B cell (primary cell): ENCODE measurements at regions not wholly inside any gene's neighbourhood (a gene's known extent, or its start where the extent isn't known, plus 50 kb on each side); places are given as distances from the start of the nearest gene placed in this dataset.

Experiments
- ATAC-seq: fragments of 200-7000 bp; cut with Tn5 transposase; one replicate; pipeline ENCODE4 v1.10.0; 2021; ENCODE audit warnings: low read depth, mild to moderate bottlenecking, moderate number of reproducible peaks, moderate library complexity
- CTCF ChIA-PET: fragments of 350-600 bp; sonication (Branson Sonifier 250); formaldehyde crosslinking; loops from one replicate; lab custom pipeline; 2021; ENCODE audit warnings: antibody characterized with exemption, inconsistent platforms; lab: Charles Lee
- POLR2A ChIA-PET: fragments of 350-600 bp; sonication (Branson Sonifier 250); formaldehyde crosslinking; loops from one replicate; lab custom pipeline; 2021; ENCODE audit warnings: antibody characterized with exemption; lab: Charles Lee
- DNase-seq: peaks from one replicate; pipeline ENCODE4 v3.0.0; 2013
- H2AFZ ChIP-seq: 2 replicates; pipeline ENCODE4 v1.6.1; 2012; ENCODE audit warnings: mild to moderate bottlenecking, low read depth, low read length; ENCODE audit not compliant: insufficient read depth, poor library complexity, severe bottlenecking
- H3K27ac ChIP-seq, 2 donors: 1 replicate in 1 of 2; 2 replicates in 1 of 2; pipeline ENCODE4 v1.5.1; 2012 to 2013; ENCODE audit warnings: low read length in 2 of 2, mild to moderate bottlenecking in 2 of 2, moderate library complexity in 1 of 2
- H3K27me3 ChIP-seq, 4 experiments: fragments of 200-600 bp in 1 of 4; sonication (generic) in 1 of 4; replicated peaks in 1 of 4; 1 replicate in 2 of 4; 2 replicates in 2 of 4; pipeline versions ENCODE4 v1.6.1 to v1.7.0; 2013 to 2016; ENCODE audit warnings: low read length in 3 of 4, mild to moderate bottlenecking in 2 of 4, mixed read lengths in 1 of 4, moderate library complexity in 1 of 4; ENCODE audit not compliant: insufficient read depth in 4 of 4, control insufficient read depth in 3 of 4; ENCODE audit errors: control extremely low read depth in 1 of 4
- H3K36me3 ChIP-seq, 2 experiments: replicated peaks in 1 of 2; 1 replicate in 1 of 2; 2 replicates in 1 of 2; pipeline versions ENCODE4 v1.6.1 to v1.7.1; 2013; ENCODE audit warnings: low read length in 1 of 2; ENCODE audit not compliant: insufficient read depth in 2 of 2, control insufficient read depth in 1 of 2; ENCODE audit errors: control extremely low read depth in 1 of 2, extremely low read depth in 1 of 2
- H3K4me1 ChIP-seq, 2 donors: fragments of 200-600 bp in 1 of 2; sonication (generic) in 1 of 2; 1 replicate in 1 of 2; 2 replicates in 1 of 2; pipeline versions ENCODE4 v1.5.1 to v1.6.1; 2013 to 2017; ENCODE audit warnings: low read length in 2 of 2; ENCODE audit not compliant: control insufficient read depth in 2 of 2, insufficient read depth in 2 of 2
- H3K4me2 ChIP-seq: replicated peaks from 2 replicates; pipeline ENCODE3; 2012; ENCODE audit warnings: mild to moderate bottlenecking, low read depth, low read length; ENCODE audit not compliant: poor library complexity, severe bottlenecking
- H3K4me3 ChIP-seq, 5 experiments: fragments of 200-600 bp in 1 of 5; sonication (generic) in 1 of 5; 1 replicate in 3 of 5; 2 replicates in 2 of 5; pipeline versions ENCODE4 v1.5.1 to v1.7.0; 2011 to 2016; ENCODE audit warnings: low read length in 4 of 5, mild to moderate bottlenecking in 4 of 5, low read depth in 2 of 5, control low read depth in 1 of 5, moderate library complexity in 1 of 5; ENCODE audit not compliant: insufficient read depth in 1 of 5; ENCODE audit errors: control extremely low read depth in 1 of 5, extremely low read depth in 1 of 5
- H3K79me2 ChIP-seq: fragments of 200-600 bp; sonication (generic); one replicate; pipeline ENCODE4 v1.6.0; 2016; ENCODE audit warnings: low read length; ENCODE audit not compliant: control insufficient read depth, insufficient read depth
- H3K9ac ChIP-seq: fragments of 200-600 bp; sonication (generic); 2 replicates; pipeline ENCODE4 v1.6.1; 2017; ENCODE audit warnings: mild to moderate bottlenecking, low read length, moderate library complexity
- H3K9me3 ChIP-seq, 3 donors: one replicate each; pipeline versions ENCODE4 v1.6.1 to v1.7.1; 2013; ENCODE audit warnings: low read length in 2 of 3; ENCODE audit not compliant: control insufficient read depth in 2 of 3, insufficient read depth in 1 of 3; ENCODE audit errors: control extremely low read depth in 1 of 3
- H4K20me1 ChIP-seq: 2 replicates; pipeline ENCODE4 v1.6.0; 2012; ENCODE audit warnings: mild to moderate bottlenecking, low read length; ENCODE audit not compliant: insufficient read depth, control insufficient read depth, poor library complexity, severe bottlenecking
- H3K27ac Mint-ChIP-seq: one replicate; pipeline ENCODE4 v1.8.0; 2021; ENCODE audit warnings: mixed read lengths
- H3K27me3 Mint-ChIP-seq: one replicate; pipeline ENCODE4 v1.8.0; 2021; ENCODE audit warnings: mixed read lengths
- H3K4me1 Mint-ChIP-seq: one replicate; pipeline ENCODE4 v1.8.0; 2021; ENCODE audit warnings: mixed read lengths
- H3K4me3 Mint-ChIP-seq: one replicate; pipeline ENCODE4 v1.8.0; 2021; ENCODE audit warnings: mixed read lengths
- H3K9me3 Mint-ChIP-seq: one replicate; pipeline ENCODE4 v1.8.0; 2022; ENCODE audit warnings: mixed read lengths; ENCODE audit not compliant: insufficient read depth
- CTCF ChIP-seq: fragments of 200-600 bp; IDR thresholded peaks from one replicate; pipeline ENCODE4 v1.8.0; 2022; ENCODE audit warnings: antibody characterized with exemption, mild to moderate bottlenecking
- EZH2 ChIP-seq: IDR thresholded peaks from 2 replicates; pipeline ENCODE4 v1.6.1; 2012; ENCODE audit warnings: borderline replicate concordance, low read depth, mild to moderate bottlenecking, moderate library complexity, low read length; ENCODE audit not compliant: insufficient read depth, poor library complexity, severe bottlenecking
- WGBS: methylation state at CpG from one replicate; pipeline ENCODE4 v1.1.5; 2013; ENCODE audit warnings: missing lambda C conversion rate; ENCODE audit not compliant: insufficient coverage; 5-methylcytosine and 5-hydroxymethylcytosine counted together
- intact Hi-C: fragments of 100-400 bp; cut with micrococcal nuclease; formaldehyde crosslinking; loops from one replicate; pipeline ENCODE4 v1.10.0; 2022

- no peaks in the 10 kb centered on the region for H4K20me1 ChIP-seq
- ChIA-PET POLR2A (no interaction called here), CTCF (no interaction called here)
- no peak overlapping the region for H3K4me2 ChIP-seq
- no peak overlapping the region for H3K27ac Mint-ChIP-seq
- no peak for ATAC-seq
- intact Hi-C loops, result no loop called here
- DNase-seq, result no peak
- TF ChIP-seq CTCF, result no peak
- no peak for TF ChIP-seq EZH2
- no peak overlapping the region for H3K27ac ChIP-seq
- no peak overlapping the region for H3K9ac ChIP-seq
- no peaks in the 10 kb centered on the region for H3K79me2 ChIP-seq
- H3K9me3 Mint-ChIP-seq, result peaks cover 2% of the 10 kb centered on the region
- H2AFZ ChIP-seq, result no peak overlapping the region
- no peaks in the 10 kb centered on the region for H3K4me1 Mint-ChIP-seq
- H3K4me1 ChIP-seq, result no peaks in the 10 kb centered on the region
- H3K4me3 Mint-ChIP-seq, result no peak overlapping the region
- 91% methylated on average over 3 of the region's 5 CpGs for WGBS
- H3K4me3 ChIP-seq, result no peak overlapping the region
- no peaks in the 10 kb centered on the region for H3K27me3 Mint-ChIP-seq
- H3K9me3 ChIP-seq, result peaks cover 0 to 3% (median 0%) of the 10 kb centered on the region in 3 donors
- H3K27me3 ChIP-seq, result no peaks in the 10 kb centered on the region
- H3K36me3 ChIP-seq, result no peaks in the 10 kb centered on the region
Measured at GRCh38 chr16:5722116-5722619, 624.6 kb upstream of the EEF2KMT start.

- H3K4me3 ChIP-seq, result no peak overlapping the region
- no CpG with 5 or more reads among the region's 2 CpGs for WGBS
- no peaks in the 10 kb centered on the region for H3K27me3 ChIP-seq
- no peaks in the 10 kb centered on the region for H3K27me3 Mint-ChIP-seq
- DNase-seq, result no peak
- no peak for ATAC-seq
- no peaks in the 10 kb centered on the region for H3K36me3 ChIP-seq
- peaks cover 4% of the 10 kb centered on the region for H3K9me3 Mint-ChIP-seq
- H4K20me1 ChIP-seq, result no peaks in the 10 kb centered on the region
- no peaks in the 10 kb centered on the region for H3K4me1 ChIP-seq
- H3K4me2 ChIP-seq, result no peak overlapping the region
- H3K4me3 Mint-ChIP-seq, result no peak overlapping the region
- no peak overlapping the region for H3K27ac Mint-ChIP-seq
- no peaks in the 10 kb centered on the region for H3K79me2 ChIP-seq
- no peak overlapping the region for H3K9ac ChIP-seq
- peaks cover 0 to 9% (median 0%) of the 10 kb centered on the region in 3 donors for H3K9me3 ChIP-seq
- CTCF ChIA-PET, result no interaction called here
- intact Hi-C loops, result no loop called here
- TF ChIP-seq CTCF (no peak), EZH2 (no peak)
- POLR2A ChIA-PET, result no interaction called here
- H3K4me1 Mint-ChIP-seq, result no peaks in the 10 kb centered on the region
- H2AFZ ChIP-seq, result no peak overlapping the region
- no peak overlapping the region for H3K27ac ChIP-seq
Measured at GRCh38 chr16:5715155-5715554, 617.6 kb upstream of the EEF2KMT start.
